Mucosa of descending colon (tissue), 3 donors: ENCODE measurements at regions not wholly inside any gene's neighbourhood (a gene's known extent, or its start where the extent isn't known, plus 50 kb on each side); places are given as distances from the start of the nearest gene placed in this dataset.
"Not testable (repeated sequence)": the region's sequence is repeated elsewhere in the genome, so short reads cannot be mapped to it uniquely, and the experiment has no call there.

Source experiments
- ATAC-seq: fragments of 200-7000 bp; cut with Tn5 transposase; one replicate; pipeline ENCODE4 v1.9.1; 2020; ENCODE audit warnings: mild to moderate bottlenecking, moderate library complexity
- DNase-seq, 3 donors: peaks; one replicate each; pipeline ENCODE4 v3.0.0-alpha.2; 2020
- H3K36me3 ChIP-seq: fragments of 200-600 bp; one replicate; pipeline ENCODE4 v1.8.0; 2021; ENCODE audit warnings: low read depth, mild to moderate bottlenecking
- H3K4me1 ChIP-seq: fragments of 200-600 bp; one replicate; pipeline ENCODE4 v1.8.0; 2021; ENCODE audit warnings: low read depth, mild to moderate bottlenecking
- H3K4me3 ChIP-seq: fragments of 200-600 bp; one replicate; pipeline ENCODE4 v1.8.0; 2021; ENCODE audit warnings: mild to moderate bottlenecking
- H3K9me3 ChIP-seq: fragments of 200-600 bp; one replicate; pipeline ENCODE4 v1.8.0; 2021; ENCODE audit warnings: mild to moderate bottlenecking
- intact Hi-C, 2 donors: fragments of 100-400 bp; cut with DNase I in 1 of 2; cut with micrococcal nuclease in 1 of 2; formaldehyde crosslinking; loops; one replicate each; pipeline versions ENCODE4 v1.11.0 to v1.11.1; 2022; cut with DNase I, micrococcal nuclease
- TF ChIP-seq, protein P1 (sequence below): fragments of 200-600 bp; IDR thresholded peaks from one replicate; pipeline ENCODE4 v1.8.0; 2022; ENCODE audit warnings: antibody characterized with exemption, mild to moderate bottlenecking
- donor health status: DM: no; HTN: no; CAD: no; lungs with moderate emphysema.
- donor health status: DM: no; HTN: no; CAD: no.
- donor health status: DM: no; HTN: yes; CAD: no.

DNA sequence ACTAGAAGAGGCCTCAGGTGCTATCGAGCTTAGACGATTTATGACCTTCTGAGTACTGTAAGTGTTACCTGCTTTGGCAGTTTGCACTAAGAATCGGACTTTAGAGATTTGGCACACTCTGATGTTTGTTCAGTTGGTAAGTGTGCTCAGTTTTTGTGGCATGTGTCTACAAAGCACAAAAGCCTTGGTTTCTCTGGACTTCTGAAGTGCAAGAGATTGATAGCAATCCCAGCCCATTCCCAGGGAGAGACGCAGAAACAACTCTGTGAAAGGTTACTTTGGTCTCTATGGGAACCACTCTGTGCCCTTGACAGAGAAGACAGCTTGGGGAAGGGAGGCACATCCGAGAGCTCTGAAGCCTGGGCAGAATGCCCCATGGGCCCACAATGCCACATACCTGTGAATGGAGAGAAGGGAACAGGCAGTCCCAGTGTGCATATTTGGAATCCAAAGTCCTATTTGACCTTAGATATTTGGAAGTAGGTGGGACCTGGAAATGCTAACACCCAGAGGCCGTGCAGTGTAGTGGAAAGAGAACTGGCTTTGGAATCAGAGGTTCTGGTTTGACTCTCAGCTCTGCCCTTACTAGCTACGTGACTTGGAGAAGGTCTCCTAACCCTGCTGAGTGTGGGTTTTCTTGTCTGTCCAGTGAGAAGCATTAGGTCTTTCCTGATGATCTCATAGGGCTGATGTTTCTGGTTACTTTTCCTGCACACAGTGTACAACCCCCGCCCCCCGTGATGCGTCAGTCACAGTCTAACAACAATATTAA is 194.3 kb upstream of the VLDLR start:
- Histone ChIP-seq H3K9me3 (no peaks in the 10 kb centered on the region), H3K4me1 (peaks cover 4% of the 10 kb centered on the region), H3K4me3 (no peak overlapping the region), H3K36me3 (no peaks in the 10 kb centered on the region)
- peak; percentile 89 for ATAC-seq
- TF ChIP-seq, protein P1, sequence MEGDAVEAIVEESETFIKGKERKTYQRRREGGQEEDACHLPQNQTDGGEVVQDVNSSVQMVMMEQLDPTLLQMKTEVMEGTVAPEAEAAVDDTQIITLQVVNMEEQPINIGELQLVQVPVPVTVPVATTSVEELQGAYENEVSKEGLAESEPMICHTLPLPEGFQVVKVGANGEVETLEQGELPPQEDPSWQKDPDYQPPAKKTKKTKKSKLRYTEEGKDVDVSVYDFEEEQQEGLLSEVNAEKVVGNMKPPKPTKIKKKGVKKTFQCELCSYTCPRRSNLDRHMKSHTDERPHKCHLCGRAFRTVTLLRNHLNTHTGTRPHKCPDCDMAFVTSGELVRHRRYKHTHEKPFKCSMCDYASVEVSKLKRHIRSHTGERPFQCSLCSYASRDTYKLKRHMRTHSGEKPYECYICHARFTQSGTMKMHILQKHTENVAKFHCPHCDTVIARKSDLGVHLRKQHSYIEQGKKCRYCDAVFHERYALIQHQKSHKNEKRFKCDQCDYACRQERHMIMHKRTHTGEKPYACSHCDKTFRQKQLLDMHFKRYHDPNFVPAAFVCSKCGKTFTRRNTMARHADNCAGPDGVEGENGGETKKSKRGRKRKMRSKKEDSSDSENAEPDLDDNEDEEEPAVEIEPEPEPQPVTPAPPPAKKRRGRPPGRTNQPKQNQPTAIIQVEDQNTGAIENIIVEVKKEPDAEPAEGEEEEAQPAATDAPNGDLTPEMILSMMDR = no peak
- intact Hi-C loops = no loop called here
- peak in 1 of 3 donors; percentile 8 for DNase-seq

DNA sequence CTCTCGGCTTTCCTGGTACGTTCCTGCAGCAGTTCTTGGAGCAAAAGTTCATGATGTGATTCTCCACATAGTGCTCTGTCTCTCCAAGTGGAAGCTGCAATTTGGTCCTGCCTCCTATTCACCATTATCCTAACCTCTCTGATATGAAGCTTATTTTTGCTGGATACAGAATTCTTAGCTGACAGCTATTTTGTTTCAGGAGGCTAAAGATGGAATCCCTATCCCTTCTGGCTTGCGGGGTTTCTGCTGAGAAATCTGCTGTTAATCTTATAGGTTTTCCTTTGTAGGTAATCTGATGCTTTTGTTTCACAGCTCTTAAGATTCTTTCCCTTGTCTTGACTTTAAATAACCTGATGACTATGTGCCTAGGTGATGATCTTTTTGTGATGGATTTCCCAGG is 181.6 kb upstream of the VLDLR start:
- Histone ChIP-seq H3K36me3 (no peaks in the 10 kb centered on the region), H3K4me3 (no peak overlapping the region), H3K4me1 (no peaks in the 10 kb centered on the region), H3K9me3 (peaks cover 12% of the 10 kb centered on the region)
- TF ChIP-seq, protein P1 = no peak
- no peak for ATAC-seq
- no peak for DNase-seq
- intact Hi-C loops = no loop called here

DNA sequence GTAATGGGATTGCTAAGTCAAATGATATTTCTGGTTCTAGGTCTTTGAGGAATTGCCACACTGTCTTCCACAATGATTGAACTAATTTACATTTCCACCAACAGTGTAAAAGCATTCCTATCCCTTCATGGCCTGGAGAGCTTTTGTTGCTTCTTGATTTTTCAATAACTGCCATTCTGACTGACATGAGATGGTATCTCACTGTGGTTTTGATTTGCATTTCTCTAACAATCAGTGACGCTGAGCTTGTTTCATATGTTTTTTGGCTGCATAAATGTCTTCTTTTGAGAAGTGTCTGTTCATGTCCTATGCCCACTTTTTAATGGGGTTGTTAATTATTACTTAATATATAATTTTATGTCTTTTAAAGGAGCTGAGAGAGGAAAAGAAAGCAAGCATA is 177.7 kb upstream of the VLDLR start:
- H3K4me3 ChIP-seq, H3K4me1 ChIP-seq, intact Hi-C loops, DNase-seq, H3K36me3 ChIP-seq, ATAC-seq: not testable (repeated sequence)
- H3K9me3 ChIP-seq = peaks cover 12% of the 10 kb centered on the region

DNA sequence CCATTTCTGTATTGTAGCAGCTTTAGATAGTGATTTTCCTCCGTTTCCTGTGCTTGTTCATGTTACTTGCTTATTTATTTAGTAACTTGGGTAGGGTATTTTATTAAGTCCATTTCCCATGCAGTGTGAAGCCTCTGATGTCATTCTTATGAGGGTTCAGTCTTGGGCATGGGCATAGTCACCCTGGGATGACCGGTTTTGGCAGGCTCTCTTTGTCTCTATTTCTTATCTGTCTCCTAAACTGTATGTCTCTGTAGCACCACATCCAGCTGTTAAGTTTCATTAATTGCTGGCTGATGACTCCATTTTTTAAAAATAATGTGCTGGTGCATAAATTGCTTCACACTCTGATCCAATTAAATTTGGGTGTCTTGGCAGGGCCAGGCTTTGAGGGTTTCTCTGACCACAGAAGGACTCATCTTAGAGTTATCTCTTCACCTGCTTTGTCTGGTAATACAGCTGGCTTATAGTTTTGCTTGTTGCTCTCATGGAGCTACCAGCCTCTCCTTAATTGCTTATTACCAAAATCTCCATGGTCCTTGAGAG is 173.3 kb upstream of the VLDLR start:
- TF ChIP-seq, protein P1 = no peak
- no peaks in the 10 kb centered on the region for H3K4me1 ChIP-seq
- no peaks in the 10 kb centered on the region for H3K9me3 ChIP-seq
- DNase-seq (no peak), ATAC-seq (no peak)
- H3K36me3 ChIP-seq = no peaks in the 10 kb centered on the region
- no peak overlapping the region for H3K4me3 ChIP-seq
- intact Hi-C loops = no loop called here

DNA sequence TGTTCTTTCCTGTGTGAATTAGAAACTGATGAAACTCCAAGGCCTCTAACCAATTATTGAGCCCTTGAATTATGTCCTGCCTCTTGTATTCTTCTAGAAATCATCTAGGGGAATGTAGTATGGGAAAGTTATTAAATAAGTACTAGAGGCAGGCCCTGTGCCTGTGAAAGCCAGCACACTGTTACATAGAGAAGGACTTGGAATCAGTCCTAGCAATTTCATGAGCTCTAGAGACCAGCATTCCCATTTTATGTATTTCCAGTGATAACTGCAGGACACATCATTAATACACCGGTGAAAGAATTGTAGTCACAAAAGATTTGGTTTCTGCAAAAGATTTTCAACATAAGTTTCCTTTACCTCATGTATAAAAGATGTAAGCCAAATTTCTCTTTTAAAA is 168.5 kb upstream of the VLDLR start:
- H3K9me3 ChIP-seq = no peaks in the 10 kb centered on the region
- H3K4me3 ChIP-seq = no peak overlapping the region
- H3K4me1 ChIP-seq = no peaks in the 10 kb centered on the region
- DNase-seq = no peak
- no peak for ATAC-seq
- H3K36me3 ChIP-seq = no peaks in the 10 kb centered on the region
- TF ChIP-seq, protein P1 = no peak
- intact Hi-C loops = no loop called here

DNA sequence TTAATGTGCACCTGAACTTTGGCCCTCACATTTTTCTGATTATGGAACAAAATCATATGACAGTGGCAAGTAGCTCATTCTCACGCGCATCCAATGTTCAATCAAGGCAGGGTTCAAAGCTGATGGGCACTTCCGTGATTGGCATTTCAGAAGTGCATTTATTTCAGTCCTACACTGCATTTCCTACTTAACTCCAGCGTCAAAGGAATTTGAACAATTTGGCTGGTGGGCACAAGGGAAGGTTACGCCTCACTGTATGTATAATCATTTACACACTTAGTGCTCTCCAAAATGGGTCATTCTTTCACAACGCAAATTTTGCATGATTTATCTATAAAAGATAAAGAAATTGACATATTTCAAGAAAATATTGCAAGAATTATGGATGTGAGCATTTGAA is 167.9 kb upstream of the VLDLR start:
- Histone ChIP-seq H3K4me3 (no peak overlapping the region), H3K36me3 (no peaks in the 10 kb centered on the region), H3K4me1 (no peaks in the 10 kb centered on the region), H3K9me3 (no peaks in the 10 kb centered on the region)
- no peak for ATAC-seq
- intact Hi-C loops = no loop called here
- DNase-seq = no peak
- TF ChIP-seq, protein P1 = no peak
